ENCODE measurements at regions not wholly inside any gene's neighbourhood (a gene's known extent, or its start where the extent isn't known, plus 50 kb on each side); places are given as distances from the start of the nearest gene placed in this dataset.

- TF ChIP-seq POLR2A (IDR thresholded peaks at IDR 0.05) (no peak), CTCF (IDR thresholded peaks at IDR 0.05) (no peak)
Observed at GRCh38 chr5:89946916-89947315, 462.6 kb downstream of the CETN3 start.
